ENCODE measurements at regions not wholly inside any gene's neighbourhood (a gene's known extent, or its start where the extent isn't known, plus 50 kb on each side); places are given as distances from the start of the nearest gene placed in this dataset.

- DNase-seq = no peak
Measured at GRCh38 chr6:53744321-53744720, 50.5 kb upstream of the LRRC1 start.

DNA sequence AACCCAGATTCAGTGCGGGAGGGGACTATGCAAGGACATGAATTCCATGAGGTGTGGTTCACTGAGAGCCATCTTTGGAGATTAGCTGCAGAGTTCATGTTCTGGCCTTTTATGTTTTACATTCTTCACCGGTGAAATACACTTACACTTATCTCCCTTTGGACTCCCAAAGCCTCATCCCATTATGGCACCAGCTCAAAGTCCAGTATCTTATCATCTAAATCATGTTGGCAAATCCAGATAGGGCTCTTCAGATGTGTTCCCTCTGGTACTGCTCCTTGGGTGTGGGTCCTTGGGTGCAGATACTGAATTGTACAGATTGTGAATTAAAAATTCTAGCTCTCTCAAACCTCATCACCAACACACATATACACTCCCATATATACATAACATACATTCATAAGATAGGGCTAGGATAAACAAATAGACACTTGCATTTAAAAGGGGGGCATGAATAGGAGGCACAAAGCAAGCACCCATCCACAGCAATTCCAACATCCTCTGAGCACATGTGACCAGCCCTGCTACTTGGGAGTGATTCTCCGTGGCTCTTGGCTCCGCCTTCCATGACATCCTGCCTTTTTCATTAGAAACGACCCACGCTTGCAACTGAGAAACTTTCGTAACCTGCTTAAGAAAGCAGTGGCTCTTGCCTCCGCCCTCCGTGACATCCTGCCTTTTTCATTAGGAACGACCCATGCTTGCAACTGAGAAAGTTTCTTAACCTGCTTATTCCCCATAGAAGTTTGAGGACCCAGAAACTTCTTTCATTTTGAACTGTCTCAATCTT is 53.6 kb upstream of the LRRC1 start:
- peak; percentile 49 for DNase-seq

GRCh38 chr6:53737746-53738145 is 57.1 kb upstream of the LRRC1 start:
- DNase-seq = no peak

DNA sequence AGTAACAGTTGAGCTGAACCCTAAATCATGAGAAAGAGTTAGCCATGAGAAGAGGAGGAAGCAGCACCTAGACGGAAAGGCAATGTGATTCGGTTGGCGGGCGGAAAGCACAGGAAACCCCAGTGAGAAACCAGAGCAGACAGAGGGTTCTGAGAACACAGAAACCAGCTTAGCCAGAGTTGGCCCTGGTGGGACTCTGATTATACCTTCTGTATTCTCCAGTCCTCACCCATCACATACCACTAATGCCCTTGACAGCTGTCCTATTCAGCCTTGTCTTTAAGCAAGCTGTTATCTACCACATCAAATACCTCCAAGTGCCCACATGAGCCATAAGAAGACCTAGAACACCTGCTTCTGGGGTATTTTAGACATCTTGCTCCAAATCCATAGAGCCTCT is 58.9 kb upstream of the LRRC1 start:
- DNase-seq = peak; percentile 53

DNA sequence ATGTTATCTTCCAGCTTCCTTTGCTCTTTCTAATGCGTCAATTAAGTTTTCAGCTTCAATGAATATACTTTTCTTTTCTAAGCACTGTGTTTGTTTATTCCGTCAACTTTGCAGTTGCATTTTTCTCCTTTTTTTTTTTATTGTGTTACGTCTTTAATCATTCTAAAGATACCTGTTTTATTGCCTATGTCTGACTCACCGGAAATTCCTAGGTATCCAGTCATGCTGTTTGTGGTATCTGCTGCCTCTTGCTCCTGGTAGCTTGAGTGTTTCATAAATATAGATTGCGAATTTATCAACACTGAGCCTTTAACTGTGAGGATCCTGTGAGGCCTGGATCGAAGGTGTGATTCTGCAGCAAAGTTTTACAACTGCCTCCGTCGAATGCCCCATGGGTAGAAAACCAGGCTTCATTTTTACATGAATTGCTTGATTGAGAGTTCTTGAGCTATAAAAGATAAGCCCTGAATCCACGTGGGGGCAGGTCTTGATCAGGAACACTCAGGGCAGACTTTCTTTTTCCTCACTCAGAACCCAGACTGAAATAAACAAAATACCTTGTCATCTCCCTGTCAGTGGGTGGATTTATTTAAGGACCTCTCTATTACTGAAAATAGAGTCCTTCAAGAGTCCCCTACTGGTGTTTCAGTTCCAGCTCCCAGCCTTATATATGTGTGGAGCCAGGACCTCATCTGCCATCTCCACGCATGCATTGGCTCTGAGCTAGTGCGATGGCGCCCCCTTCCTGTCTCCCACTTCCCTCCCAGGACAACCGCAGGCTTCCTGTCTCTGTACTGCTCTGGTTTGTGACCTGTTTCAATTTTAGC is 60.1 kb upstream of the LRRC1 start:
- peak; percentile 64 for DNase-seq

- DNase-seq = no peak
Measured at GRCh38 chr6:53731866-53732636, 62.8 kb upstream of the LRRC1 start.

- DNase-seq = no peak
Measured at GRCh38 chr6:53730767-53731166, 64.0 kb upstream of the LRRC1 start.

- DNase-seq = peak; percentile 70
Measured at GRCh38 chr6:53728570-53729194, 63.1 kb upstream of the KLHL31 start.

DNA sequence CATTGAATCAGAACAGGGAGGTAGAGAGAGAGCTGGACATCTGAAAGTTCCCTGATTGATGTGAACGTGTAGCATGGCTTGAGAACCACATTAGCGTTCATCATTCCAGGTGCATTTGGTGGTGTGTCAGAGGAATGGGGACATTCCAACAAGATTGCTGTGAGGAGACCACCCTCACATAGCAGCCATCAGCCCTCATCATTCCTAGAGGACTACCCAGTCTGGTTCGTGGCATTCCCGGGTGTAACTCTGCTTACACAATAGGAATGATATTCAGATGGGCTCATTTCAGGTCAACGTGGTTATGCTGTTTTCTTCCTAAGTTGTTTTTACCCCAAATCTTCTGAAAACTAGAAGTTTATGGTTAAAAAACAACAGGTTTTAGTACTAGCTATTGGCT is 62.2 kb upstream of the KLHL31 start:
- DNase-seq = no peak

GRCh38 chr6:53725791-53726575 is 60.4 kb upstream of the KLHL31 start:
- DNase-seq = peak; percentile 78

GRCh38 chr6:53724501-53724900 is 58.9 kb upstream of the KLHL31 start:
- DNase-seq = no peak

DNA sequence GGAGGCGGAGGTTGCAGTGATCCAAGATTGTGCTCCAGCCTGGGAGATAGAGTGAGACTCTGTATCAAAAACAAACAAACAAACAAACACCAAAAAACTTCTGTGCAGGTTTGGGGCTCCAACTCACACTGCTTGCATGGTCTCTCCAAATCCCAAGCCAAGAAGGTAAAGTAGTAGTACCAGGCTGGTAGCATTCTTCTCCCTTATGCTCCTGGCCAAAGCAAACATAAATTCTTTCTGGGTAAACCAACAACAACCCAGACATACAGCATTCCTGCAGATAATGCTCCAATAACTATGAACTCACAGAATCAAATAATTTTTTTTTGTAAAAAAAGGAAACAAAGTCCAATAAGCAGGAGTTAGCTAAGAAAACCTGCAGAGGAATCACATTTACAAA is 57.8 kb upstream of the KLHL31 start:
- DNase-seq = no peak

GRCh38 chr6:53721766-53722165 is 56.2 kb upstream of the KLHL31 start:
- DNase-seq = no peak

- DNase-seq = peak; percentile 86
Measured at GRCh38 chr6:53718597-53719460, 53.3 kb upstream of the KLHL31 start.

- DNase-seq = no peak
Measured at GRCh38 chr6:53717566-53717965, 52.0 kb upstream of the KLHL31 start.

DNA sequence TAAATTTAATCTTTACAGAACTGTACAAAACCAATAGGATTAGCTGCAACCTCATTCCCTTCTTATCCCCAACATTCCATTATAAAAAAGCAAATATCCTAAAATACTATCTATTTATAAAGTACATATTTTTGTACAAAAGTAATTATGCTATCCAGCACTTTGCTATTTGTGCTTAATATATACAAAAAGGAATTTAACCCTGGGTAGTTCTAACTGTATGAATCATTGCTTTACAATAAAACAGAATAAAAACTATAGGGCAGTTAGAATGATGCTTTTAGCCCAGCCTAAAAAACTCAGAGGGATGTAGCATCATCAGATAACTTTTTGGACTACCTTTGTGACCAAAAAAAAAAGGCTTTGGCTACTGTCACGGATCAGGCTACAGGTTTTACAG is 49.9 kb upstream of the KLHL31 start:
- no peak for DNase-seq

Measured in activated CD4-positive, alpha-beta T cell treated with anti-CD3 and anti-CD28 coated beads, Interleukin-10, Interleukin-2, amounts not matched to agents 100 ng/mL and 50 ng/mL, durations not matched to agents 16 hours and 8 hours (primary cell).